ENCODE measurements at regions not wholly inside any gene's neighbourhood (a gene's known extent, or its start where the extent isn't known, plus 50 kb on each side); places are given as distances from the start of the nearest gene placed in this dataset.

- TF ChIP-seq, protein P1, sequence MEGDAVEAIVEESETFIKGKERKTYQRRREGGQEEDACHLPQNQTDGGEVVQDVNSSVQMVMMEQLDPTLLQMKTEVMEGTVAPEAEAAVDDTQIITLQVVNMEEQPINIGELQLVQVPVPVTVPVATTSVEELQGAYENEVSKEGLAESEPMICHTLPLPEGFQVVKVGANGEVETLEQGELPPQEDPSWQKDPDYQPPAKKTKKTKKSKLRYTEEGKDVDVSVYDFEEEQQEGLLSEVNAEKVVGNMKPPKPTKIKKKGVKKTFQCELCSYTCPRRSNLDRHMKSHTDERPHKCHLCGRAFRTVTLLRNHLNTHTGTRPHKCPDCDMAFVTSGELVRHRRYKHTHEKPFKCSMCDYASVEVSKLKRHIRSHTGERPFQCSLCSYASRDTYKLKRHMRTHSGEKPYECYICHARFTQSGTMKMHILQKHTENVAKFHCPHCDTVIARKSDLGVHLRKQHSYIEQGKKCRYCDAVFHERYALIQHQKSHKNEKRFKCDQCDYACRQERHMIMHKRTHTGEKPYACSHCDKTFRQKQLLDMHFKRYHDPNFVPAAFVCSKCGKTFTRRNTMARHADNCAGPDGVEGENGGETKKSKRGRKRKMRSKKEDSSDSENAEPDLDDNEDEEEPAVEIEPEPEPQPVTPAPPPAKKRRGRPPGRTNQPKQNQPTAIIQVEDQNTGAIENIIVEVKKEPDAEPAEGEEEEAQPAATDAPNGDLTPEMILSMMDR (IDR thresholded peaks at IDR 0.05), result no peak
- TF ChIP-seq MXI1 (IDR thresholded peaks at IDR 0.05; ENCODE audit: low read depth, low read length) (no peak), RAD21 (IDR thresholded peaks at IDR 0.05; ENCODE audit: low read length) (no peak), POLR2AphosphoS5 (IDR thresholded peaks at IDR 0.05; ENCODE audit: low read depth, low read length) (no peak), TAF1 (IDR thresholded peaks at IDR 0.05; ENCODE audit: borderline replicate concordance, low read depth, low read length) (no peak), REST (IDR thresholded peaks at IDR 0.05; ENCODE audit: low read depth, low read length) (no peak), SIN3A (IDR thresholded peaks at IDR 0.05; ENCODE audit: borderline replicate concordance, low read depth, low read length) (no peak), EP300 (IDR thresholded peaks at IDR 0.05; ENCODE audit: borderline replicate concordance in 1 of 2, low read depth in 1 of 2, low read length in 1 of 2) (no peak), RCOR1 (IDR thresholded peaks at IDR 0.05; ENCODE audit: low read length) (no peak), SMC3 (IDR thresholded peaks at IDR 0.05; ENCODE audit: low read depth, low read length) (no peak), JUND (IDR thresholded peaks at IDR 0.05) (no peak)
- TF ChIP-seq, protein P2, sequence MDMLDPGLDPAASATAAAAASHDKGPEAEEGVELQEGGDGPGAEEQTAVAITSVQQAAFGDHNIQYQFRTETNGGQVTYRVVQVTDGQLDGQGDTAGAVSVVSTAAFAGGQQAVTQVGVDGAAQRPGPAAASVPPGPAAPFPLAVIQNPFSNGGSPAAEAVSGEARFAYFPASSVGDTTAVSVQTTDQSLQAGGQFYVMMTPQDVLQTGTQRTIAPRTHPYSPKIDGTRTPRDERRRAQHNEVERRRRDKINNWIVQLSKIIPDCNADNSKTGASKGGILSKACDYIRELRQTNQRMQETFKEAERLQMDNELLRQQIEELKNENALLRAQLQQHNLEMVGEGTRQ (IDR thresholded peaks at IDR 0.05; ENCODE audit: borderline replicate concordance, low read depth, low read length), result no peak
- TF ChIP-seq, protein P3, sequence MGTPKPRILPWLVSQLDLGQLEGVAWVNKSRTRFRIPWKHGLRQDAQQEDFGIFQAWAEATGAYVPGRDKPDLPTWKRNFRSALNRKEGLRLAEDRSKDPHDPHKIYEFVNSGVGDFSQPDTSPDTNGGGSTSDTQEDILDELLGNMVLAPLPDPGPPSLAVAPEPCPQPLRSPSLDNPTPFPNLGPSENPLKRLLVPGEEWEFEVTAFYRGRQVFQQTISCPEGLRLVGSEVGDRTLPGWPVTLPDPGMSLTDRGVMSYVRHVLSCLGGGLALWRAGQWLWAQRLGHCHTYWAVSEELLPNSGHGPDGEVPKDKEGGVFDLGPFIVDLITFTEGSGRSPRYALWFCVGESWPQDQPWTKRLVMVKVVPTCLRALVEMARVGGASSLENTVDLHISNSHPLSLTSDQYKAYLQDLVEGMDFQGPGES (IDR thresholded peaks at IDR 0.05; ENCODE audit: low read depth, low read length), result no peak
Observed at GRCh38 chr12:115223991-115224390, 540.0 kb upstream of the TBX3 start.

Measured in SK-N-SH (cell line).